G401.6 (cell line): ENCODE measurements at regions not wholly inside any gene's neighbourhood (a gene's known extent, or its start where the extent isn't known, plus 50 kb on each side); places are given as distances from the start of the nearest gene placed in this dataset.
"Not testable (repeated sequence)": the region's sequence is repeated elsewhere in the genome, so short reads cannot be mapped to it uniquely, and the experiment has no call there.

Source experiments
- FAIRE-seq: peaks from 2 replicates; lab custom pipeline; 2012; peaks lifted over from hg19 to GRCh38; lab: Jason Lieb, UNC

DNA sequence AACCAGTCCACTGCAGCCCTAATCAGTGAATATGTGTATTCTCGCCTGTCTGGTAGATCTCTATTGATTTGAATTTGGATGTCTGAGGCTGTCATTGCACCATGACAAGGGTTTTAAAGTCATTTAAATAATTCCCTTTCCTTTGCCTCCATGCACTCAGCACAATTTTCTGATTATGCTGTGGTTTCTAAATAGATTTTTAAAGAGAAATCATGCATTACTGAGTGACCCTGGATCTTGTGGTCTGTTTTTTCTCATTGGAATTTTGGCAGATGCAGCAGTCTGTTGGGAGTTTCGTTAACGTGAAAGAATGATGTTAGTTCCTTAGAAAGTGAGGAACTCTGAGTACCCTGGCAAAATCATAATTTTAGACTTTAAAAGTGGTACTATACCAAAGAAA lies 396.0 kb downstream of the LRRC70 start:
- FAIRE-seq = no peak

DNA sequence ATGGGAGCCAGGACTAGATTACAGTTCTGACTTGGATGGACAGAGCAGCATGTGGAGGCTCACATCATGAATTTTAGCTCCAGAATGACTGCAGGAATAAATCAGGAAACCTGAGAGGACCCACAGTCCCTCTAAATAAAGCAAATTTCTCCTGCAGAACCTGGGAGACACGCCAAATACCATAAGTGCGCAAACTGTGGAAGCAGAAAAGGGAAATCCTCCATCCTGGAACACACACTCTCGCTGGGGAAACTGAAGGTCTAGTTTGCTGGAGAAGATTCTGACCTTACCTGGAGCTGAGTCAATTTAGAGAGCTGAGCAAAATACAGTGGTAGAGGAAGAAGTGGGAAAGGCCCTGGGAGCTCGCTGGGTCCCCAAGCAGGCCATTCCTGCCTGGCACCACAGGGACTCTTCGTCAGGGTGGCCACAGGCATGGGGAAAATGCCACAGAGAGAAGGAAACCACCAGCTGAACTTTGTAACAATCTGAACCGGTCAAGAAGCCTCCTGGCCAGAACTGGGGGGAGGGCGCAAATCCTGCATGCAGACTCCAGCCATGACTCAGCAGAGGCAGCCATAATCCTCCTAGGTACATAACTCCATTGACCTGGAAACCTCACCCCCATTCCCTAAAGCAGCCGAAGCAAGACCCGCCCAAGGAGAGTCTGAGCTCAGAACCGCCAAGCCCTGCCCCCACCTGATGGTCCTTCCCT lies 390.9 kb downstream of the LRRC70 start:
- FAIRE-seq = no peak

DNA sequence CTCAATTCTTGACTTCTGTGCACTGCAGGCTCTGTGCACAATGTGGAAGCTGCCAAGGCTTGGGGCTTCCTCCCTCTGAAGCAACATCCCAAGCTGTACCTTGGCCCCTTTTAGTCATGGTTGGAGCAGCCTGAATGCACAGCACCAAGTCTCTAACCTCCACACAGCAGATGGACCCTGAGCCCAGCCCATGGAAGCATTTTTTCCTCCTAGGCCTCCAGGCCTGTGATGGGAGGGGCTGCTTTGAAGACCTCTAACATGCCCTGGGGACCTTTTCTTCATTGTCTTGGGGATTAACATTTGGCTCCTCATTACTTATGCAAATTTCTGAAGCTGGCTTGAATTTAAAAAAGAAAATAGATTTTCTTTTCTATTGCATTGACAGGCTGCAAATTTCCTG lies 385.8 kb downstream of the LRRC70 start:
- no peak for FAIRE-seq

DNA sequence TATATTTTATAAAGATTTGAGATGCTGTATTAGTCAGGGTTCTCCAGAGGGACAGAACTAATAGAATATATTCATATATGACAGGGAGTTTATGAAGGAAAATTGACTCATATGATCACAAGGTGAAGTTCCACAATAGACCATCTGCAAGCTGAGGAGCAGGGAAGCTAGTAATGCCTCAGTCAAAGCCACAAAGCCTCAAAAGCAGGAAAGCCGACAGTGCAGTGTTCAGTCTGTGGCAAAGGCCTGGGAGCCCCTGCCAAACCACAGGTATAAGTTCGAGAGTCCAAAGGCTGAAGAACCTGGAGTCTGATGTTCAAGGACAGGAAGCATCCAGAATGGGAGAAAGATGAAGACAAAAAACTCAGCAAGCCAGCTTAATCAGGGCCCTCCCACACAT lies 382.2 kb downstream of the LRRC70 start:
- no peak for FAIRE-seq

DNA sequence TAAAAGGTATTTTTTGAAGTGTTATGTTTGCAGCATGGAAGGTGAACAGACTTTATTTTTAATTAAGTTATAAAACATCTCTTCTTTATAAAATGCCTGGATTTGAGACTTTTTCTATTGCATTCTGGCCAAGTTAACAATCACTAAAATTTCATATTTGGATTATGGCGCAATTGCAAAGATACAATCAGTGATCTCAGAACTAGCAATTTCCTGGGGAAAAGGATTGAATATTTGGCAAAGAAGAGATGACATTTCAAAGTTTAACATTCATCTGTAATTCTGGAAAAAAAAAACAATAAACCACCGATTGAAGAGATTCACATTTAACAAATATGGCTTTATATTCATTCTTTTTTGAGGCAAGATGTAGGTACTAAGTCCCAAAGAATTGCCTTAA lies 378.0 kb downstream of the LRRC70 start:
- no peak for FAIRE-seq

DNA sequence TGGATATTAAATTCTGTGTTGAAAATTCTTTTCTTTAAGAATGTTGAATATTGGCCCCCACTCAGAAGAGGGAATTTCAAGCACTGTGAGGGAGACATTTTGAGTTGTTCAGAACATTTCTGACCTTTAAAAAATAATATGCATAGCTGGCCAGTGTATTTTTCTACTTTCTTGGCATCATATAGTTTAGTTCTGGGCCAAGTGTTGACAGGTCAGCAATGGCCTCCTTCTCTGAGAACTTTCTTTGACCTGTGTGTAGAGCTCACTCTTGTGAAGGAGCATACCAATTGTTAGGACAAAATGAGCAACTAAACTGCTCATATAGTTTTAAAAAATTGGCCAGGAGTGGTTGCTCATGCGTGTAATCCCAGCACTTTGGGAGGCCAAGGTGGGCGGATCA lies 376.0 kb downstream of the LRRC70 start:
- no peak for FAIRE-seq

DNA sequence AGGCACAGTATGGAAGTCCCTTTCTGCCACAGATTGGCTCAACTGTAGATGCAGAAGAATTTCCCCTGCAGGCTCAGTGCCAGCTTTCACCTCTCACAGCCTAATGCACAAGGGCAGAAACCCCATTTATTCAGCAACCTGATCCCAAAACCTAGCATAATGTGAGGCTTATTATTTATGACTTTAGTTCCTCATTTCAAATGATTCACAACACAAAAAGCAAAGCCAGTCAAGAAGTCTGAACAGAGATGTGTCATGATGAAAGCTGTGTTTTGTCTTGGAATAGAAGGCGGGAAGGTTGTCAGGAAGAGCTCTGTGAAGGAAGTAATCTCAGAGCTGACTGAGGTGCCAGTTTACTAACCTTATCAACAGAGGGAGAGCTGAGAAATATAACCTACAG lies 369.7 kb downstream of the LRRC70 start:
- FAIRE-seq = no peak

DNA sequence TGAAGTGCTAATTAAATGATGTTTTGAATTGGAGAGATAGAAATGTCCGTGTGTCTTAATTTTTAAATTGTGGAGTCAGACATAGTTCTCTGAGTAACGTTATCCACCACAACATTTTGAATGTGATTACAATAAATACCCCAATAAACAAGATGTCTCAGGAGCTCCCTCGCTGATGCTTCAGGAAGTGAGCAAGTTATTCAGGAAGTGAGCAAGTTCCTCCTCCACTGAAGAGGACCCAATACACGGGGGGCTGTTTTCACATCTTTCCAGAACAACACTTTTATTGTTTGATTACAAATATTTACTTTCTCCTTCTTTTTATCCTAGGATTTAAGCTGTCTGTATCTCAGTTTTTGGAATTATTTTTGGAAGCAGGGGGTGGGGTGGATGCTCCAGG lies 363.8 kb downstream of the LRRC70 start:
- FAIRE-seq = no peak

DNA sequence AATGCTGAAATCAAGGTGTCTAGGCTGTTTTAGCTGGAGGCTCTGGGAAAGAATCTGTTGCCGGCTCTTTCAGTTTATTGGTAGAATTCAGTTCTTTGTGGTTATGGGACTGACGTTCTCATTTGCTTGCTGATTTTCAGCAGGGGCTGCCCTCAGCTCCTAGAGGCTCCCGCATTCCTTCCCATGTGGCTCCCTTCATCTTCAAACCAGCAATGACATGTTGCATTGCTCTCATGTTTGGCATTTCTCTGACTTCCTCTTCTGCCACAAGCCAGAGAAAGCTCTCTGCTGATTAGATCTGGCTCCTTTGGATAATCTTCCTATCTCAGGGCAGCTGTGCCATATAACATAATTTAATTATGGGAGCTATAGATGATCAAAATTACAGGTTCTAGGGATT lies 360.3 kb downstream of the LRRC70 start:
- FAIRE-seq = no peak

DNA sequence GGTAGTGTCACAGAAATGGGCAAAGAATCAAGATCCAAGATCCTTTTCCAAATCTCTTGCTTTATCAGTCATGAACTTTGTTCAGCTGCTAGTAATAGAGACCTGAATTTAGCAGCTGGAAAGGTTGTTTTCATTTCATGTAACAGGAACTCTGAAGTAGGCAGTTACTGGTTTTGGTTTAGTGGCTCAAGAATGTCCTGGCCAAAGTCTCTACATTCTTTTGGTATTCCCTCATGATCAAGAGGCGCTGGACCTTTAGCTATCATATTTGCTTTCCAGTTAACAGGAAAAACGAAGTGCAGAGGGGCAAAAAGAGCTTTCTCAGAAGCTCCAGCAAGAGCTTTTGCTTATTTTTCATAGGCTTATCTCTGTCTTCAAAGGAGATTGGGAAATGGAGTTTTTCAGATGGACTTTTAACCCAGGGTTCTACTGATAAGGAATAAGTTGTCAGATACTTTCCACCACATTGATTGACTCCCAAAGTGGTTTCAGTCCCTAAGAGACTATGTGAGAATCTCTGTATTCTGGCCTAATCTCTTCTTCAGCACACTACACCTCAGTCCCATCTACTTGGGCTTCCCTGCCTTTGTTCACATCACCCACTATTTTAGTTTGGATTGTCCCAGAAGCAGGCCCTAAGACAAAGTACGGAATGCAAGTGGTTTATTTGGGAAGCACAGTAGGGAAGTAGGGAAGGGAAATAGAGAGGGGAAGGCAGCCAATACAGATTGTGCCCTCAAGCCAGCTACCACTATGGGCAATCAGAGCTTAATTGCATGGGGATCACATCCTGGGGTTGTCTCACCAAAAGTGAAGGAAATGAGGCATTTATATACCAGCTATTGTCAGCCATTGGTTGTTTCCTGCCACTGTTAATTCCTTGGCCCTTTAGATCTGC lies 359.3 kb downstream of the LRRC70 start:
- no peak for FAIRE-seq

DNA sequence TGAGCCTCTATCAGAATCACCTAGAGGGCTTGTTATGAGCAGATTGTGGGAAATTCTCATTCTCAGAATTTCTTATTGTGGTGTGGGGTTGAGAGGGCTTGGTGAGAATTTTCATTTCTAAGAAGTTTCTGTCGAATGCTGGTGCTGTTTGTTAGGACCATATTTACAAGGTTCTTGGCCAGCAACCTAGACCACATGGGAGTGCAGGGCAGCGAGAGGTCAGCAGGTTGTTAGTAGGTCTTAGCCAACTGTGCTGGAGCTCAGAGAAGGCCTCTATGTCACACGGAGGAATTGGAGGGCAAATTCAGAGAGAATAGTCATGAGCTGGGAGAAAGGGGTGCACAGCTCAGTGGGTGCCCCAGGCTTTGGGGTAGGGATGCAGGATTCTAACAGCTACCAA lies 357.0 kb downstream of the LRRC70 start:
- FAIRE-seq = no peak

DNA sequence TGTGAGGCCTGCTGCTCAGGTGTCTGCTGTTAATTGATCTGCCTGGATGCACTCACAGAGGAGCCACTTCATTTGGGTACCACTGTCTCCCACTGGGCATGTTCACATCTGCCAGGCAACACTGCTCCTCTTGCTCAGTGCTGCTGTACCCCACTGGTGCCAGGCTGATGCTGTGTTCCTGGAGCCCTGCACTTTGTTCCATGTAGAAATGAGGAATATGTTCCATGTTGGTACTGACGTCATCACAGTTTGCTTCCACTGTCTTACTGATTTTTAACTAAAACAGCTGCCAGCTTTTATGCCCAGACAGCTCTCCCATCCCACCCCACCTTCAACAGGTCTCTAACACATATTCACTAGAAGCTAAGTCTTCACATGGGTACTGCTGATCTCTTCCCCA lies 355.7 kb downstream of the LRRC70 start:
- no peak for FAIRE-seq

DNA sequence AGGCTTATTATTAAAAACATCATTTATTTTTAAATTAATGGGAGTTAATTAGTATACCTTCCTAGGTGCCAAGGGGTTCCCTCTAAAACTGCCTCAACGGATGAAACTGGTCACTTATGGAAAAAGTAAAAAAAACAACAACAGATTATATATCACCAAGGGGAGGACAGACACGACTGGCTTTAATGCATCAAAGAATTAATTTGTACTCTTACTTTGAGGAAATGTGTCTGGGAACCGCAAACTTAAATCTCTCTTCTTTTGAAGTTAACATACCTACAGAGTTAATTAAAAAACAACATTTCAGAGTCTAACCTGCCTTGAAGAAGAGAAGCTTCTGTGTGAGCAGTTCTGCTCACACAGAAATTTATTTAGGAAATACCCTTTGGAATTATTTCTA lies 354.6 kb downstream of the LRRC70 start:
- no peak for FAIRE-seq

DNA sequence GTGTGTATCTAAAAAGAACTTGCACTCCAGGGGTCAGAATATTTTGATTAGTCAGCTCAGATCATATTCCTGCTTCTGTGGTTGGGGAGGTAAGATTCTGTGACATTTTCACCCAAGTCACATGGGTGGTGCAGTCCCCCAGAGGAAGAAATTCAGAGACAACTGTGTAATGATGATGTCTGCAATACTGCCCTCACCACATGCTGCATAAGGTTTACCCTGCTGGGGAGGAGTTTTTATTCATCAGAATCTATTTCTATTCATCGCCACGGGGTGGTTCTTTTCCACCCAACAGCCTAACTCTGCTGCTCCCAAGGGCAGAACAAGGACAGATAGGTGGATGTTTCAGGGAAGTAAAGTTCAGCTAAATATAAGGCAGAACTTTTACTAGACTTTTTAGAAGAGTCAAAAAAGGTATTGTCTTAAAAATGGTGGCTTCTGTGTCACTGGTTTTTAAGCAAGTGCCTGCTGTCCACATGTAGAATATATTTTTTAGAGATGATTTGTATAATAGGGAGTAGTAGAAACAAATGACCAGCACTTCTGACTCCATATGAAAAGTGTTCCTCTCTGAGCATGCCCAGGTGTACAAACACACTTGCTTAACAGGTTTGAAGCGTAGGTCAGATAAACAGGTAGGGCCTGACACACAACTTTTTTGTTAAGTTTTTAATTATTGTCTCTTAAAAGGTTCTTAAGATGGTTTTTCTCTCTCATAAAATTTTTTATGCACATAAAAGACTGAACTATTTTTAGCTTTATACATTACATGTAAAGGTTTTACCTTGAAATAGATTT lies 352.7 kb downstream of the LRRC70 start:
- FAIRE-seq = no peak

DNA sequence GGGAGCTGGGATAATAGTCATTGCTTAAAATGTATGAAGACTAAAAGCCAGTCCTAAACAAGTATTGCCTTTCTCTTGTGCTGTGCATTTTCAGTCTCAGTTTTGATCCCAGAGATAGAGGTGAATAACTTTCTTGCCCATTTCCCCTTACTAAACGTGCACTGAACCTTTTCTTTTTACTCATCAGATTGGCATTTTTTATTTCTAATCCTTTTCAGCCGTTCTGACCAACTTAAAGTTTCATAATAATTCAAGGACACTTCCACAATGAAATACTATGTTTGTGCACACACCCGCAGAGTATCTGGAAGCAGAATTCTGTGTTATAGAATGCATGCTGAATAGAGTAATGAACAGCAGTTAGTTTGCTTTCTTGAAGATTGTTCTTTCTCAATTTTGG lies 343.6 kb downstream of the LRRC70 start:
- no peak for FAIRE-seq

DNA sequence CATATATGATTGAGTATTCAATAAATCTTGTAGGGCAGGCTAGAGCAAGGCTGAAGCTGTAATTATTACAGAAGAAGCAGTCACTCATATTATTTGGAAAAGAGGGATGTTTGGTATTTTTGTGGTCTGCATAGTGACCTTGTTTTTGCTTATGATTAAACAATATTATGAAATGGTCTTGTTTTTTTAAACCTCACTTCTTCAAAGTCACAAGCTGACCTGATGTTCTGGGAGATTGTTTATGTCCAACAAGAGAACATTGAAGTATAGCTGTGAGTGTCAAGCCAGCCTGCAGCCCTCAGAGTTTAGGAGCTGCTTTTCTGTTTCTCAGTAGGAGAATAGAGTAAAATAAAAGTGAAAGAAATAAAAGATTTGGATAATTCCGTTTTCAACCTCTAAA lies 342.2 kb downstream of the LRRC70 start:
- no peak for FAIRE-seq

DNA sequence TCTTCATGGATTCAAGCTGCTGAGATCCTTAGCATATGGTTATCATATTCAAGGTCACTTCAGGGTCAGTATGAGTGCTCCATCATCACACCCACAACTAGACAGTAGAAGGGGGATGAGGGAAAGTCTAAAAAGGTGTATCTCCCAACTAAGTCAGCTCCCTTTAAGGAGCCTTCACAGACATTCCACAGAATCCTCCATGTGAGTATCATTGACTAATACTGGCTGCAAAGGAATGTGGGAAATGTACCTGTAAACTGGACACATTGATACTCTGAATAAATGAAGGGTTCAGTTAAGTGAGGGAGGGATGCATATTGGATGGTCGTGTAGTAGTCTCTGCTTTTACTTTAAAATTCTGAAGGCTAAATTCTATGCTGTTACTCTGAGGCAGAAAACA lies 330.7 kb downstream of the LRRC70 start:
- FAIRE-seq = no peak

DNA sequence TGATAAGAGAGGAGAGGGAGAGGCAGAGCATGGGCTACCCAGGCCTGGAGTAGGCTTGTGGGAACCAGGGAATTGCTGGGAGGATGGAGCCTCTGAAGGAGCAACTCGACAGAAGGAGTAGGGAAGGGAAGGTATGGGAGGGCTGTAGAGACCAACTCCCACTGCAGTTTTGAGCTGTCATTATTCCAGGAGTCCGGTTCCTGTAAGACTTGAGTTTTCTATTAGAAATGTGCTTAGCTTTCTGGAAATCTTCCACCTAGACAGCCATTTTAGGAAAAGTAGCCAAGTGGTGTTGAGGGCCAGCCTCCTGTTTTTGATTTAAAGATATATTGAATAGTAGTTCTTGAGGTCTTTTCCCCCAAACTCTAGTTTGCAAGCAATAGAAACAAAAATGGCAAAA lies 323.5 kb downstream of the LRRC70 start:
- FAIRE-seq = no peak

DNA sequence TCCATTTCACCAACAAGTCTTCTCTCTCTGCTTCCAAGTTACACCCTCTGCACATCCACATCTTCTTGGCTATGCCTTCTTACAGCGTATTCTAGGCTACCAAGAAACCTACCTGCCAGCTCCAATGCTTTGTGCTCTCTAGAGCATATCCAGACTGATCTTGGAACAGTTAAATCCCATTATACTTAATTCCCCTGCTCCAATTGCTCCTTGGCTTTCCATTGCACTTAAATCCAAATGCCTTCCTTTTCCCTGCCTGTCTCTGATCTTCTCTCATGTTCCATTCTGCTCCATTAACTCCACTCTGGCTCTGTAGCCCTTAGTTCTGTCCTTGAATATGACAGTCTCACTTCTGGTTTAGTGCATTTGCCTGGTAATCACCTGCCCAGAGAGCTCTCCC lies 322.4 kb downstream of the LRRC70 start:
- no peak for FAIRE-seq

DNA sequence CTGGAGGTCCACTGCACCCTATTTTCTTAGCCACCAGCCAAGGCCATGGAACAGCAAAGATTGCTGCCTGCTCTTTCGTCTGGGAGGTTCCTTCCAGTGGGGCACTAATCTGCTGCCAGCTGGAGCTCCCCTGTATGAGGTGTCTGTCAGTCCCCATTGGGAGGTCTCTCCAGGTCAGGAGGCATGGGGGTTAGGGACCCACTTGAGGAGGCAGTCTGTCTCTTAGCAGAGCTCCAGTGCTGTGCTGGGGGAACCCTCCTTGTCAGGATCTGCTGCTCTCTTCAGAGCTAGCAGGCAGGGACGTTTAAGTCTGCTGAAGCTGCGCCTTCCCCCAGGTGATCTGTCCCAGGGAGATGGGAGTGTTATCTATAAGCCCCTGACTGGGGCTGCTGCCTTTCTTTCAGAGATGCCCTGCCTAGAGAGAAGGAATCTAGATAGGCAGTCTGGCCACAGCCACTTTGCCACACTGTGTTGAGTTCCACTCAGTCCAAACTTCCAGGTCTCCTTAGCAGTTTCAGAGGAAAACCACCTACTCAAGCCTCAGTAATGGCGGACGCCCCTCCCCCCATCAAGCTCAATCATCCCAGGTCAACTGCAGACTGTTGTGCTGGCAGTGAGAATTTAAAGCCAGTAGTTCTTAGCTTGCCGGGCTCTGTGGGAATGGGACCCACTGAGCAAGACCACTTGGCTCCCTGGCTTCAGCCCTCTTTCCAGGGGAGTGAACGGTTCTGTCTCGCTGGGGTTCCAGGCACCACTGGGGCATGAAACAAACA lies 317.7 kb downstream of the LRRC70 start:
- no peak for FAIRE-seq

DNA sequence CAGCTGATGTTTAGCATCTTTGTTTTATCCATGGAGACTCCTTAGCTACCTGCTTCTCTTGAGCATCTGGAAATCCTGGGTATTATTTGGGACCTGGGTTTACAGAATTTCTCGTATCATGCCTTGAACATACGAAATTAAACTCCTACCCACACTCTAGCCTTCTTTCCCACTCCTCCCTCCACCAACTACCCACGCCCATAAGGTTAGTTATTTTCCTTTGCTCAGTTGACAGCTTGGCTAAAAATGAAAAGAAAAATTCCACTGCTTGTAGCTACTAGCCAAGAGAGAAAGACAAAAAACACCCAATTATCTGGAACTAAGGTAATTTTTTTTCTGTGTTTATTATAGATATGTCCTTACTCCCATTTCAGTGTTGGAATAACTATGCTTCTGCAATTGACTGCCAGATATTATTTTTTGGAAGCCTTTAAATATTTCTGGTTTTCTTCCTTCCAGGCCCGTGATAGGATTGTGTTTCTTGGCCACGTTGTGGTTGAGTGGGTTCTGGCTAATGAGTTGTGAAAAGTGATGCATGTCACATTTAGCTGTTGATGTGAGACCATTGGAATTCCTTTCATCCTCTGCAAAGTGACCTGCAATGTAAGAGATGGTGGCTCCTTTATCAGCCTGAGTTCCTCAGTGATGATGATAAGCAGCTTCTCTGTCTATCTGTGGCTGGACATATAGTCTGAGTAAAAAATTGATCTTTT lies 308.1 kb downstream of the LRRC70 start:
- FAIRE-seq = no peak

DNA sequence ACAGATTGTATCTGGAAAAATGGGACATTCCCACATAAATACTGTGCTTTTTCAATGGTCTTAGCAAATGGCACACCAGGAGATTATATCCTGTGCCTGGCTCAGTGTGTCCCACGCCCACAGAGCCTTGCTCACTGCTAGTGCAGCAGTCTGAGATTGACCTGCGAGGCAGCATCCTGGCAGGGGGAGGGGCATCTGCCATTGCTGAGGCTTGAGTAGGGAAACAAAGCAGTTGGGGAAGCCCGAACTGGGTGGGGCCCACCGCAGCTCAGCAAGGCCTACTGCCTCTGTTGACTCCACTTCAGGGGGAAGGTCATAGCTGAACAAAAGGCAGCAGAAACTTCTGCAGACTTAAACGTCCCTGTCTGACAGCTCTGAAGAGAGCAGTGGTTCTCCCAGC lies 258.7 kb downstream of the LRRC70 start:
- not testable (repeated sequence) for FAIRE-seq
